Neural crest cell (in vitro differentiated cells): ENCODE measurements at regions not wholly inside any gene's neighbourhood (a gene's known extent, or its start where the extent isn't known, plus 50 kb on each side); places are given as distances from the start of the nearest gene placed in this dataset.

Experiments
- DNase-seq: peaks from one replicate; pipeline ENCODE4 v3.0.0; 2021; ENCODE audit warnings: low read depth, mixed read lengths, low spot score
- H3K27ac Mint-ChIP-seq: one replicate; pipeline ENCODE4 v1.8.0; 2021; ENCODE audit warnings: mild to moderate bottlenecking, mixed read lengths; ENCODE audit not compliant: unreplicated experiment
- H3K27me3 Mint-ChIP-seq: 2 replicates; pipeline ENCODE4 v1.8.0; 2021; ENCODE audit warnings: low read depth, mild to moderate bottlenecking, mixed read lengths
- H3K36me3 Mint-ChIP-seq: 2 replicates; pipeline ENCODE4 v1.8.0; 2021; ENCODE audit warnings: low read depth, mild to moderate bottlenecking, mixed read lengths
- H3K4me1 Mint-ChIP-seq: 2 replicates; pipeline ENCODE4 v1.8.0; 2021; ENCODE audit warnings: mixed read lengths
- H3K4me3 Mint-ChIP-seq: one replicate; pipeline ENCODE4 v1.8.0; 2021; ENCODE audit warnings: mild to moderate bottlenecking, mixed read lengths
- H3K9me3 Mint-ChIP-seq: 2 replicates; pipeline ENCODE4 v1.8.0; 2021; ENCODE audit warnings: mixed read lengths
- TF ChIP-seq, protein P1 (sequence below): fragments of 200-600 bp; sonication (generic); conservative IDR thresholded peaks from 2 replicates; pipeline ENCODE4 v1.5.0; 2021; ENCODE audit warnings: antibody characterized with exemption, mild to moderate bottlenecking

DNA sequence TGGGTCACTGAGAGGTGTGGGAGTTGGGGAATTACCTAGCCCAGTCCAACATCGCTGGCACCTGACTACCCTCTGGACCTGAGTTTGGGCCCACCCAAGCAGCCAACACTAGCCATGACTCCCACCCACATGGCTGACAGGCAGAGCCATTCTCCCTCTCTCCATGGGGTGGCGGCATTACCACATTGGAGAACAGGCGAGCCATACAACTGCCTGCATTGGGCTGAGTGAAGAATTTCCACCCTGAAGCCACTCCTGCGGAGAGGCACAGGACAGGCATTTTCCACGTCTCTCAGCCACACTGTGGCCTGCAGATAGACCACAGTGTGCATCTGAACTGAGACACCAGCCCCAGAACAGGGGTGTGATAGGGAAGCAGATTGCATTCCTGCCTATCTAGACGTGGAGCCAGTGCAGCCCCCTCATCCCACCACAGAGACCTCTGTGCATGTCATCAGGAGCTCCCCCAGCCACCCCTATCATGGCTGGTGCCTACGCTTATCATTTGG is 58.2 kb upstream of the ANTXRL start:
- Mint-ChIP-seq H3K27me3 (no peaks in the 10 kb centered on the region), H3K4me3 (no peak overlapping the region), H3K9me3 (no peaks in the 10 kb centered on the region), H3K4me1 (peaks cover 5% of the 10 kb centered on the region), H3K27ac (no peak overlapping the region), H3K36me3 (no peaks in the 10 kb centered on the region)
- TF ChIP-seq, protein P1, sequence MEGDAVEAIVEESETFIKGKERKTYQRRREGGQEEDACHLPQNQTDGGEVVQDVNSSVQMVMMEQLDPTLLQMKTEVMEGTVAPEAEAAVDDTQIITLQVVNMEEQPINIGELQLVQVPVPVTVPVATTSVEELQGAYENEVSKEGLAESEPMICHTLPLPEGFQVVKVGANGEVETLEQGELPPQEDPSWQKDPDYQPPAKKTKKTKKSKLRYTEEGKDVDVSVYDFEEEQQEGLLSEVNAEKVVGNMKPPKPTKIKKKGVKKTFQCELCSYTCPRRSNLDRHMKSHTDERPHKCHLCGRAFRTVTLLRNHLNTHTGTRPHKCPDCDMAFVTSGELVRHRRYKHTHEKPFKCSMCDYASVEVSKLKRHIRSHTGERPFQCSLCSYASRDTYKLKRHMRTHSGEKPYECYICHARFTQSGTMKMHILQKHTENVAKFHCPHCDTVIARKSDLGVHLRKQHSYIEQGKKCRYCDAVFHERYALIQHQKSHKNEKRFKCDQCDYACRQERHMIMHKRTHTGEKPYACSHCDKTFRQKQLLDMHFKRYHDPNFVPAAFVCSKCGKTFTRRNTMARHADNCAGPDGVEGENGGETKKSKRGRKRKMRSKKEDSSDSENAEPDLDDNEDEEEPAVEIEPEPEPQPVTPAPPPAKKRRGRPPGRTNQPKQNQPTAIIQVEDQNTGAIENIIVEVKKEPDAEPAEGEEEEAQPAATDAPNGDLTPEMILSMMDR, result peak; percentile 87
- DNase-seq, result peak; percentile 68

DNA sequence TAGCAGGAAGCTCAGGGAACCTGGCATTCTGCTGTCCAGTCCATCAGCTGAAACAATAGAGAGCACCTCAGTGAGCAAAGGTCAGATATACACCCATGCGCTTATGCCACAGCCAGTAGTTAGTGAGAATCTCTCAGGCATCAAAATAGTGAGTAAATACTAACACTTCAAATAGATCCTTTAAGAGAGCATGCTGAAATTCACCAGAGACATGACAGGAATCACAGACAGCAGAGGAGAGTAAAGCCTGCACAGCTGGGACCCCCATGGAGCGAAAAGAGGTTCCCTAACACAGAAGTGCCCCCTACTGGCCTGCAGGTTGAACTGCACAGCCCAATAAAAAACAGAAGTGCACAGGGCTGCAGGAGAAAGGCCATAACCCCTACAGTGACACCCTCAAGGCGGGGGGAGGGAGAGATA is 57.6 kb upstream of the ANTXRL start:
- TF ChIP-seq, protein P1, result peak; percentile 69
- Mint-ChIP-seq H3K9me3 (no peaks in the 10 kb centered on the region), H3K4me3 (no peak overlapping the region), H3K4me1 (peaks cover 10% of the 10 kb centered on the region), H3K27me3 (no peaks in the 10 kb centered on the region), H3K36me3 (no peaks in the 10 kb centered on the region), H3K27ac (no peak overlapping the region)
- DNase-seq, result peak; percentile 48

DNA sequence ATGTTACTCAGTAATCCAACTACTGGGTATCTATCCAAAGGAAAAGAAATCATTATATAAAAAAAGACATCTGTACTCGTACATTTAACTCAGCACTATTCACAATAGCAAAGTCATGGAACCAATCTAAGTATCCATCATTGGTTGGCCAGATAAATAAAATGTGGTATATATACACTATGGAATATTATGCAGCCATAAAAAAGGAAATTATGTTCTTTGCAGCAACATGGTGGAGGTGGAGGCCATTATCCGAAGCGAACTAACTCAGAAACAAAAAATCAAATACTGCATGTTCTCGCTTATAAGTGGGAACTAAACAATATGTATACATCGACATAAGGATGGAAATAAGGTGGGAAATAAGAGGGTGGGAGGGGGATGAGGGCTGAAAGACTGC is 56.2 kb upstream of the ANTXRL start:
- TF ChIP-seq, protein P1, result no peak
- H3K4me3 Mint-ChIP-seq, result no peak overlapping the region

DNA sequence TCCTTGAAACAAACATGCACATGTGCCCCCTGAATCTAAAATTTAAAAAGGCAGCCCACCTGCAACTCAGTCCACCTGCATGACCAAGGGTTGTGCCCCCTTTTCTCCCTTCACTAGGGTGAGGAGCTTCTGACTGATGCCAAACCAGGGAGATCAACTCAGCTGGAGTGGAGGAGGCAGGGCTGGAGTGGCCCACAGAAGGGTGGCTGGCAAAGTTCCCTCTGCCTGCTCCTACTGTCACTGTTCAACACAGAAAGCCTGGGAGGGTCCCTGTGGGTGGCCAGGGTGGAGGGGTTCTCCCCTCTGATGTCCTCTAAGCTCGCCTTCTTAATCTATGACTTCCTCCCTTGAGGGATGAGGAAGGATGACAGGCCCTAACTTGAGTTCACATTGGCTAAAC is 55.7 kb upstream of the ANTXRL start:
- H3K9me3 Mint-ChIP-seq, result no peaks in the 10 kb centered on the region
- H3K27ac Mint-ChIP-seq, result no peak overlapping the region
- DNase-seq, result no peak
- no peak overlapping the region for H3K4me3 Mint-ChIP-seq
- TF ChIP-seq, protein P1, result no peak
- H3K36me3 Mint-ChIP-seq, result no peaks in the 10 kb centered on the region
- no peaks in the 10 kb centered on the region for H3K27me3 Mint-ChIP-seq
- peaks cover 15% of the 10 kb centered on the region for H3K4me1 Mint-ChIP-seq

More for the DNA sequence above, 56.2 kb upstream of the ANTXRL start:
- Mint-ChIP-seq H3K9me3 (no peaks in the 10 kb centered on the region), H3K4me1 (peaks cover 15% of the 10 kb centered on the region), H3K27ac (no peak overlapping the region), H3K27me3 (no peaks in the 10 kb centered on the region), H3K36me3 (no peaks in the 10 kb centered on the region)
- DNase-seq, result no peak

DNA sequence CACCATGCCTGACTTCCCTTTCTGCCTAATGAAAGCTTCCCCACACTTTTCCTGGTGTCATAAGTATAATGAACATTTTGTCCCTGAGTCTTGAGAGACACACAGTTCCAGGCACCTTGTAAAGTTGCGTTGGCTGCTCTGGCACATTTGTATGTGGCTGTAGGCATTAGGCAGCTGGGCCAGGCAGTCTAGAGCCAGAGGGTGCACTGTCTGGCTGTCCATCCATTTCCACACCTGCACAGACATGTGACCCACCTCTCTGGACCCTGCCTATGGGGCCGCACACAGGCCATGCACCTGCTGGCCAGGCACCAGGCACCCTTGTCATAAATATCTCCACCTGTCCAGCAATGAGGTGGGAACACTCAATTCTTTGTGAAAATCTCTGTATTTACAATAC is 54.7 kb upstream of the ANTXRL start:
- DNase-seq, result no peak
- Mint-ChIP-seq H3K4me1 (peaks cover 15% of the 10 kb centered on the region), H3K9me3 (no peaks in the 10 kb centered on the region), H3K27ac (no peak overlapping the region), H3K36me3 (no peaks in the 10 kb centered on the region), H3K4me3 (no peak overlapping the region), H3K27me3 (no peaks in the 10 kb centered on the region)
- TF ChIP-seq, protein P1, result no peak
